GM12875 (cell line): ENCODE measurements at regions not wholly inside any gene's neighbourhood (a gene's known extent, or its start where the extent isn't known, plus 50 kb on each side); places are given as distances from the start of the nearest gene placed in this dataset.
"Not testable (repeated sequence)": the region's sequence is repeated elsewhere in the genome, so short reads cannot be mapped to it uniquely, and the experiment has no call there.

Experiments used
- H3K4me3 ChIP-seq: one replicate; pipeline ENCODE4 v1.5.1; 2011; ENCODE audit warnings: low read depth, low read length, control low read depth
- TF ChIP-seq, protein P1 (sequence below): IDR thresholded peaks from 2 replicates; pipeline ENCODE4 v1.5.1; 2011; ENCODE audit warnings: low read depth, mild to moderate bottlenecking, control low read depth, inconsistent platforms, low read length, moderate library complexity, borderline replicate concordance; ENCODE audit not compliant: insufficient read depth

- H3K4me3 ChIP-seq = no peak overlapping the region
- TF ChIP-seq, protein P1, sequence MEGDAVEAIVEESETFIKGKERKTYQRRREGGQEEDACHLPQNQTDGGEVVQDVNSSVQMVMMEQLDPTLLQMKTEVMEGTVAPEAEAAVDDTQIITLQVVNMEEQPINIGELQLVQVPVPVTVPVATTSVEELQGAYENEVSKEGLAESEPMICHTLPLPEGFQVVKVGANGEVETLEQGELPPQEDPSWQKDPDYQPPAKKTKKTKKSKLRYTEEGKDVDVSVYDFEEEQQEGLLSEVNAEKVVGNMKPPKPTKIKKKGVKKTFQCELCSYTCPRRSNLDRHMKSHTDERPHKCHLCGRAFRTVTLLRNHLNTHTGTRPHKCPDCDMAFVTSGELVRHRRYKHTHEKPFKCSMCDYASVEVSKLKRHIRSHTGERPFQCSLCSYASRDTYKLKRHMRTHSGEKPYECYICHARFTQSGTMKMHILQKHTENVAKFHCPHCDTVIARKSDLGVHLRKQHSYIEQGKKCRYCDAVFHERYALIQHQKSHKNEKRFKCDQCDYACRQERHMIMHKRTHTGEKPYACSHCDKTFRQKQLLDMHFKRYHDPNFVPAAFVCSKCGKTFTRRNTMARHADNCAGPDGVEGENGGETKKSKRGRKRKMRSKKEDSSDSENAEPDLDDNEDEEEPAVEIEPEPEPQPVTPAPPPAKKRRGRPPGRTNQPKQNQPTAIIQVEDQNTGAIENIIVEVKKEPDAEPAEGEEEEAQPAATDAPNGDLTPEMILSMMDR = no peak
Measured at GRCh38 chr12:78293059-78293686, 462.5 kb downstream of the NAV3 start.

DNA sequence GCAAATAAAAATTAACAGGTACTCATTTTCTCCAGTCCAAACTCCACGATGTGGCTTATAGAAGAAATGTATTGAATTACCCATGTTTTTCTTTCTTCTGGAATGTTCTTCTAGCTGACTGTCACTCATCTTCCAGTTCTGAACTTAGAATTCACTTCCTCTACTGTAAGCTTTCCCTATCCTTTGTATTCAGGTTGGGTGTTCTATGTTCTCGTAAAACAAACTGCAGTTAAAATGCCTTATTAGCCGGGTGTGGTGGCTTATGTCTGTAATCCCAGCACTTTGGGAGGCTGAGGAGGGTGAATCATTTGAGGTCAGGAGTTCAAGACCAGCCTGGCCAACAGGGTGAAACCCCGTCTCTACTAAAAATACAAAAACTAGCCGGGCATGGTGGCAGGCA lies 470.6 kb downstream of the NAV3 start:
- not testable (repeated sequence) for H3K4me3 ChIP-seq

DNA sequence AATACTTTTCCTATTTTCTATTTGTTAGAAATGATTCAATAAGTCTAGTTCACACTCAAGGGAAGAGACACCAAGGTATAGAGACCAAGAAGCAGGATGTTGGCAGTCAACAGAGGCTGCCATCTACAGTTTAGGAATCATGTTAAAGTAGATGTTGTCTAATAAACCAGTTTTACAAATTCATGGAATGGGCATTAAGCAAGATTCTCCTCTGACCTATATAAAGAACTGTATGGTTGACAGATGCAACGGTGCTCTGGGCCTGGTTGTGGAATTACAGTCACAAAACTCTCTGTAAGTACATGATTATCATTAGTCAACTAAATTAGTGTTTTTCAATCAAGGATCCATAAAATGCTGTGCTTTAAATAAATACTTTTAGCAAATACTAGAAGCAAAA lies 475.1 kb downstream of the NAV3 start:
- no peak overlapping the region for H3K4me3 ChIP-seq
- TF ChIP-seq, protein P1 = no peak

DNA sequence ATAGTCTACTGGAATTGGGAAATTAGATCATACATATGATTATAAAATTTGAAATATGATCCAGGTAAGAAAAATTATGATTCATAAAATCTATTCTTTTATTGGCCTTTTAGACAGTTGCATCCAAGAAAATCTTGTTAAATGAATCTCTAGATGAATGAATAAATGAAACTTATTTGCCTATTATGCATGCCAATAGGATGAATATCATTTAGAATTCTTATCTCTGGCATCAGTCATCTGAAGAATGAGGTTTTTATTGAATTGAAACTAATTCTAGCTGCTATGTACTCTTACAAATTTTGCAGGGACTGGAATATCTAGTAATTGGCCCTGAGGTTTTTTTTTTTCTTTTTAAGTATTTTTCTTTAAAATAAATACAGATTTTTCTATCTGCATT lies 475.5 kb downstream of the NAV3 start:
- TF ChIP-seq, protein P1 = no peak
- H3K4me3 ChIP-seq = no peak overlapping the region

GRCh38 chr12:78308701-78309100 lies 478.0 kb downstream of the NAV3 start:
- no peak overlapping the region for H3K4me3 ChIP-seq
- TF ChIP-seq, protein P1 = no peak

- TF ChIP-seq, protein P1 = no peak
- H3K4me3 ChIP-seq = no peak overlapping the region
Measured at GRCh38 chr12:78315028-78315427, 484.3 kb downstream of the NAV3 start.

- no peak overlapping the region for H3K4me3 ChIP-seq
- TF ChIP-seq, protein P1 = no peak
Measured at GRCh38 chr12:78316136-78316535, 485.4 kb downstream of the NAV3 start.
